ENCODE measurements at regions not wholly inside any gene's neighbourhood (a gene's known extent, or its start where the extent isn't known, plus 50 kb on each side); places are given as distances from the start of the nearest gene placed in this dataset.

GRCh38 chr9:13762209-13762608 is 482.7 kb upstream of the MPDZ start:
- Histone ChIP-seq H3K9me3 (ENCODE audit: control insufficient read depth, insufficient read depth, low read depth, low read length) (no peaks in the 10 kb centered on the region), H3K4me1 (ENCODE audit: control insufficient read depth, insufficient read depth, low read length) (no peaks in the 10 kb centered on the region), H3K27ac (ENCODE audit: low read length) (no peak overlapping the region), H3K36me3 (ENCODE audit: control insufficient read depth, insufficient read depth, low read length) (no peaks in the 10 kb centered on the region), H3K27me3 (ENCODE audit: control insufficient read depth, insufficient read depth, low read length) (no peaks in the 10 kb centered on the region), H3K4me3 (ENCODE audit: low read depth in 2 of 2, low read length in 2 of 2) (no peak overlapping the region)
- CTCF ChIA-PET: no interaction called here
- no peak for ATAC-seq
- POLR2A ChIA-PET: no interaction called here
- BruUV-seq (replicated peaks): no TSS peak
- intact Hi-C loops (cut with micrococcal nuclease; ENCODE audit: unreplicated experiment): no loop called here
- in situ Hi-C loops (cut with HindIII; ENCODE audit: low pct_unique_long_range_greater_than_20kb, low sequenced_read_pairs): no loop called here
- no peak for TF ChIP-seq POLR2AphosphoS5 (IDR thresholded peaks at IDR 0.05; ENCODE audit: low read depth, low read length)
- TF ChIP-seq SIN3A (IDR thresholded peaks at IDR 0.05; ENCODE audit: borderline replicate concordance, insufficient read depth, low read depth, low read length): no peak
- TF ChIP-seq REST (IDR thresholded peaks at IDR 0.05; ENCODE audit: insufficient read depth in 1 of 2, low read depth in 2 of 2, low read length in 1 of 2): no peak
- TF ChIP-seq TCF7L2 (IDR thresholded peaks at IDR 0.05; ENCODE audit: low read depth, low read length): no peak
- DNase-seq (ENCODE audit: low read depth, low spot score): no peak

GRCh38 chr9:13759551-13759950 is 480.1 kb upstream of the MPDZ start:
- Histone ChIP-seq H3K4me1 (ENCODE audit: control insufficient read depth, insufficient read depth, low read length) (no peaks in the 10 kb centered on the region), H3K4me3 (ENCODE audit: low read depth in 2 of 2, low read length in 2 of 2) (no peak overlapping the region), H3K27me3 (ENCODE audit: control insufficient read depth, insufficient read depth, low read length) (no peaks in the 10 kb centered on the region), H3K36me3 (ENCODE audit: control insufficient read depth, insufficient read depth, low read length) (no peaks in the 10 kb centered on the region), H3K9me3 (ENCODE audit: control insufficient read depth, insufficient read depth, low read depth, low read length) (no peaks in the 10 kb centered on the region), H3K27ac (ENCODE audit: low read length) (no peak overlapping the region)
- BruUV-seq (replicated peaks): no TSS peak
- intact Hi-C loops (cut with micrococcal nuclease; ENCODE audit: unreplicated experiment): no loop called here
- in situ Hi-C loops (cut with HindIII; ENCODE audit: low pct_unique_long_range_greater_than_20kb, low sequenced_read_pairs): no loop called here
- ChIA-PET CTCF (no interaction called here), POLR2A (no interaction called here)
- ATAC-seq (no peak), DNase-seq (ENCODE audit: low read depth, low spot score) (no peak)
- TF ChIP-seq CTCF (IDR thresholded peaks at IDR 0.05) (no peak), POLR2AphosphoS5 (IDR thresholded peaks at IDR 0.05; ENCODE audit: low read depth, low read length) (no peak), SIN3A (IDR thresholded peaks at IDR 0.05; ENCODE audit: borderline replicate concordance, insufficient read depth, low read depth, low read length) (no peak), TCF7L2 (IDR thresholded peaks at IDR 0.05; ENCODE audit: low read depth, low read length) (no peak), REST (IDR thresholded peaks at IDR 0.05; ENCODE audit: insufficient read depth in 1 of 2, low read depth in 2 of 2, low read length in 1 of 2) (no peak)
